Panc1 (cell line): ENCODE measurements at regions not wholly inside any gene's neighbourhood (a gene's known extent, or its start where the extent isn't known, plus 50 kb on each side); places are given as distances from the start of the nearest gene placed in this dataset.

Experiments
- POLR2AphosphoS5 ChIP-seq: IDR thresholded peaks from 2 replicates; pipeline ENCODE4 v1.6.1; 2012; ENCODE audit warnings: mild to moderate bottlenecking, low read depth, low read length, moderate library complexity
- TCF7L2 ChIP-seq: IDR thresholded peaks from 2 replicates; pipeline ENCODE4 v1.6.1; 2011; ENCODE audit warnings: mild to moderate bottlenecking, low read depth, low read length, inconsistent platforms
- TF ChIP-seq, protein P1 (sequence below): fragments of 450-650 bp; IDR thresholded peaks from 2 replicates; pipeline ENCODE4 v1.5.1; 2017; ENCODE audit warnings: mild to moderate bottlenecking

DNA sequence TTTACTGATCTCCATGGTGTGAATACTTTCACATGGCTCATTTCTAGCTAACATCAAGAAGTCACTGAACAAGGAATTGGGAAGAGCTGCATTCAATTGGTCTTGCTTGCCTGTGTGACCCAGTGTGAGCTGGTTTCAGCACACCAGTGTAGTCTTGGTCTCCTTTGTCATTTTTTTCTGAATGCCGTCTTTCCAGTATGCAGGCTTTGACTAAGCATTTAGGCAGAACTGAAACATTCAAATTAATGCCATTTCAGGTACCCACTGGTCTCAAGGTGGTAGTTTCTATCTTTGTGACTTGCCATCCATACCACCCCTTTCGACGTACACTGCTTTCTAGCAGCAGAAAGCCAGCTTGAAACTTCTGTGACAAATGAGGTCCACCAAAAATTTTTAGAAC is 550.5 kb upstream of the BOD1L1 start:
- TF ChIP-seq, protein P1, sequence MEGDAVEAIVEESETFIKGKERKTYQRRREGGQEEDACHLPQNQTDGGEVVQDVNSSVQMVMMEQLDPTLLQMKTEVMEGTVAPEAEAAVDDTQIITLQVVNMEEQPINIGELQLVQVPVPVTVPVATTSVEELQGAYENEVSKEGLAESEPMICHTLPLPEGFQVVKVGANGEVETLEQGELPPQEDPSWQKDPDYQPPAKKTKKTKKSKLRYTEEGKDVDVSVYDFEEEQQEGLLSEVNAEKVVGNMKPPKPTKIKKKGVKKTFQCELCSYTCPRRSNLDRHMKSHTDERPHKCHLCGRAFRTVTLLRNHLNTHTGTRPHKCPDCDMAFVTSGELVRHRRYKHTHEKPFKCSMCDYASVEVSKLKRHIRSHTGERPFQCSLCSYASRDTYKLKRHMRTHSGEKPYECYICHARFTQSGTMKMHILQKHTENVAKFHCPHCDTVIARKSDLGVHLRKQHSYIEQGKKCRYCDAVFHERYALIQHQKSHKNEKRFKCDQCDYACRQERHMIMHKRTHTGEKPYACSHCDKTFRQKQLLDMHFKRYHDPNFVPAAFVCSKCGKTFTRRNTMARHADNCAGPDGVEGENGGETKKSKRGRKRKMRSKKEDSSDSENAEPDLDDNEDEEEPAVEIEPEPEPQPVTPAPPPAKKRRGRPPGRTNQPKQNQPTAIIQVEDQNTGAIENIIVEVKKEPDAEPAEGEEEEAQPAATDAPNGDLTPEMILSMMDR = no peak
- TF ChIP-seq TCF7L2 = no peak
- no peak for TF ChIP-seq POLR2AphosphoS5
